ENCODE measurements at regions not wholly inside any gene's neighbourhood (a gene's known extent, or its start where the extent isn't known, plus 50 kb on each side); places are given as distances from the start of the nearest gene placed in this dataset.

DNA sequence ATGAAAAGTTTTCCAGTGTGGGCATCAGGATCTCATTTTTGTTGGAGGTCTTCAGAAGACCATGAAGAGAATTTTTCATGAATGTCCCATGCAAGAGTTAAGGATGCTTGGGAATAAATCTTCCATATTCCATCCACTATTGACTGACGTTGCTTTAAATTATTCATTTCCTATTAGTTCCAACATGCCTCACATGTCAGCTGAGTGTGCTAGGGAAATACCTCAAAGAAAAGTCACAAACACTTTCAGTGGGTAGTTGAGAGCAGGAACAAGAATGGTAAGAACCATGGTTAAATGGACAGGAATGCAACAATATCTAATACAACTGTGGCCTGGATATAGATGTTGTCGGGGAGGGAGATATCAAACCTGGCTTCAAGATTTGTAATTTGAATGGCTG is 610.1 kb downstream of the TECRL start:
- no peak for TF ChIP-seq ZFX (IDR thresholded peaks at IDR 0.05)
- TF ChIP-seq, protein P1, sequence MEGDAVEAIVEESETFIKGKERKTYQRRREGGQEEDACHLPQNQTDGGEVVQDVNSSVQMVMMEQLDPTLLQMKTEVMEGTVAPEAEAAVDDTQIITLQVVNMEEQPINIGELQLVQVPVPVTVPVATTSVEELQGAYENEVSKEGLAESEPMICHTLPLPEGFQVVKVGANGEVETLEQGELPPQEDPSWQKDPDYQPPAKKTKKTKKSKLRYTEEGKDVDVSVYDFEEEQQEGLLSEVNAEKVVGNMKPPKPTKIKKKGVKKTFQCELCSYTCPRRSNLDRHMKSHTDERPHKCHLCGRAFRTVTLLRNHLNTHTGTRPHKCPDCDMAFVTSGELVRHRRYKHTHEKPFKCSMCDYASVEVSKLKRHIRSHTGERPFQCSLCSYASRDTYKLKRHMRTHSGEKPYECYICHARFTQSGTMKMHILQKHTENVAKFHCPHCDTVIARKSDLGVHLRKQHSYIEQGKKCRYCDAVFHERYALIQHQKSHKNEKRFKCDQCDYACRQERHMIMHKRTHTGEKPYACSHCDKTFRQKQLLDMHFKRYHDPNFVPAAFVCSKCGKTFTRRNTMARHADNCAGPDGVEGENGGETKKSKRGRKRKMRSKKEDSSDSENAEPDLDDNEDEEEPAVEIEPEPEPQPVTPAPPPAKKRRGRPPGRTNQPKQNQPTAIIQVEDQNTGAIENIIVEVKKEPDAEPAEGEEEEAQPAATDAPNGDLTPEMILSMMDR (conservative IDR thresholded peaks at IDR 0.05), result no peak
- no peak overlapping the region for H3K27ac ChIP-seq

DNA sequence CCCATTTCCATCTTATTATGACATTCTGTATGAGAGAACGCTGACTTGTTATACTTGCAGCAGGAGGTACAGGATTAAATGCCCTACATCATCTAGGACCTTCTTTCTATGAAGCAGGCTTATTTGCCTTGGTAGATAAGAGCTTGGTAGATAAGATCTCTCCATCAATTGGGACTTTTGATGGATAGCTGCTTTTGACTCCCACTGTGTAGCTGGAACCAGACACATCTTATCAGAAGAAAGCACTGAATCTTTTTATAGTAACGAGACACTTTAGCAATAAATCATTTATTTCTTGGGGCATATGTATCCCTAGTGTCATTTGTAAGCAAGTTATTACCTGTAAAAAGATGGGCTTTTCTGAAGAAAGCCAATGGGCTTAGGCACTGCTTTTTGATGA is 613.9 kb downstream of the TECRL start:
- no peak for TF ChIP-seq ZFX (IDR thresholded peaks at IDR 0.05)
- TF ChIP-seq, protein P1 (conservative IDR thresholded peaks at IDR 0.05), result no peak
- no peak overlapping the region for H3K27ac ChIP-seq

DNA sequence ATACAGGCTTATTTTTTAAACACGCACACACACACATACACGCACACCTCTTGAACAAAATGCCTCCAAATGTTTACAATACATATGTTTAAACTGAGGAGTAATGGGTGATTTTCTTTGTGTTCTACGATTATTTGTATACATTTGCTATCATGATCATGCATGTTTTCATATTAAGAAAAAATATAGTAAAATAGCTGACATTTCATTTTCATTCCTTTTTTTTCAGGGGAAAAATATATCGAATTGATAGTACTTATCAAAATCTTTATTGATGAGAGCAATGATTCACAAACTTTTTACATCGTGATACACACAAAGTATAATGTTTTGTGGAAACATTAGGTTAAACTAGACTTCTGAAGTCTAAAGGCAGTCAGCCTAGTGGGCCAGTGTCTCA is 618.9 kb downstream of the TECRL start:
- H3K27ac ChIP-seq, result no peak overlapping the region
- TF ChIP-seq ZFX (IDR thresholded peaks at IDR 0.05), result no peak
- TF ChIP-seq, protein P1 (conservative IDR thresholded peaks at IDR 0.05), result no peak

DNA sequence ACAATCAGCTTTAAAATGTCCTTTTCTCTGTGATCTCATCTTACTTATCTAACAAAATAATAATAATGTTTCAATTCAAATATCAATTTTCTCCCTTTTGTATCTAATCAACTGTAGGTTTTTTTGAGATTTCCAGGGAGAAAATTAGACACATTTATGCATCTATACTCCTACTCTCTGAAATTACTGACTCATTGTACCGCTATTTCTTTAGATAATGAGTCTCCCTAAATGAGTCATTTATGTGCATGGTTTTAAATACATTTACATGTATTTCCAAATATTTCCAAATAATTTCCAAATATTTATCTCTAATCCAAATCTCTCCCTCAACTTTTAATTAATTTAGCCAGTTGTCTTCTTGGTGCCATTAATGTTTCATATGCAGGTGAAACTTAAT is 621.0 kb downstream of the TECRL start:
- H3K27ac ChIP-seq, result no peak overlapping the region
- TF ChIP-seq, protein P1 (conservative IDR thresholded peaks at IDR 0.05), result no peak
- TF ChIP-seq ZFX (IDR thresholded peaks at IDR 0.05), result no peak

DNA sequence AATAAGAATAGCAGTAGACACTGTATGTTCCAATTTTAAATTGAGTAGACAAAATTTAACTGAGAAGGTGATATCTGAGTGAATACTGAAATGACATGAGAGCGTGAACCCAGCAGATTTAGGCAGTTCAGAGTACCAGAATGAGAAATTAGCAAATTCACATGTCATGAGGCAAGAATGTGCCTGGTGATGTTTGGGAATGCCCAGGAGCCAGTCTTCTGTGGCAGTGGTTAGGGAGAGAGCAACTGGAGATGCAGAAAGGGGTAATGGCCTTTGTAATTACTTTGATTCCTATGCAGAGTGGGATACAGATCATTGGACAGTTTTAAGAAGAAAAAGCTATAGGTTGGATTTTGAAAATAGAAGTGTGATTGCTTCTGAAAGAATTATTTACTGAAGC is 621.9 kb downstream of the TECRL start:
- H3K27ac ChIP-seq, result no peak overlapping the region
- no peak for TF ChIP-seq ZFX (IDR thresholded peaks at IDR 0.05)
- TF ChIP-seq, protein P1 (conservative IDR thresholded peaks at IDR 0.05), result no peak

DNA sequence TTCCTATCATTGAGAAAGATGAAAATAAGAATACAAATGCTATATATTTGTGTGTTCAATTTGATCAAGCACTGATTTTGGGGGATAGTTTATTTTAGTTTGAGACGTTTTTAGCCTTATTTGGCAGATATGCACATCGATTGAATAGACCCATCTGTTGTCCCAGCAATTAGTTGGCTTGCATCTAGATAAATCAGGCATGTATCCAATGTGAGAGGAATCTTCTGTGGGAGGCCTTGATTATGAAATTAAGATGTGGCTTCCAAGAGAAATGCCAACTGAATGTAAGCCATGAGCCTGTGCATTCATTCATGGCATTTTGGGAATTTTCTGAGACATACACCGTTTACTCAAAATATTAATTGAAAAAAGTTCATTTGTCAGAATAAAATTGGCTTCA is 623.1 kb downstream of the TECRL start:
- no peak overlapping the region for H3K27ac ChIP-seq
- TF ChIP-seq, protein P1 (conservative IDR thresholded peaks at IDR 0.05), result no peak
- no peak for TF ChIP-seq ZFX (IDR thresholded peaks at IDR 0.05)

DNA sequence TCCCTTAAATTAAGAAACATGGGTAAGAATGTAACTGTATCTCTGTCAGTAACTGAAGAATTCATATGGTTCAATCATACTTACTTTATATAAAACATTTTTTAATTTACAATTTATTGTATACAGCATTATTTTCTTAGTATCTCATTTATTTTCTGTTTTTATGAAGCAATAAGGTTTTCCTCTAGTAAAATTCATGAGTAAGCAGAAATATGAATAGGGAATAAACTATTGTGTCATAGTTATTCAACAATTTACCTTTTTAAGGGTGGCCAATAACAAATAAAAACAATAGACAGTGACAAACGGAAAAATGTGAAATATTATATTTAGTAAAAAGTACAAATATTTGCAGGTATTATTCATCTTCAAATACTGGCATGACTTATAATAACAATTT is 624.4 kb downstream of the TECRL start:
- H3K27ac ChIP-seq, result no peak overlapping the region
- TF ChIP-seq, protein P1 (conservative IDR thresholded peaks at IDR 0.05), result no peak
- no peak for TF ChIP-seq ZFX (IDR thresholded peaks at IDR 0.05)

All from C4-2B (cell line).